GM15510 (cell line): ENCODE measurements at regions not wholly inside any gene's neighbourhood (a gene's known extent, or its start where the extent isn't known, plus 50 kb on each side); places are given as distances from the start of the nearest gene placed in this dataset.

Experiments used
- POLR2A ChIP-seq: IDR thresholded peaks from 3 replicates; pipeline ENCODE4 v1.6.1; 2011; ENCODE audit warnings: borderline replicate concordance; ENCODE audit not compliant: insufficient read length; ENCODE audit errors: extremely low read depth

DNA sequence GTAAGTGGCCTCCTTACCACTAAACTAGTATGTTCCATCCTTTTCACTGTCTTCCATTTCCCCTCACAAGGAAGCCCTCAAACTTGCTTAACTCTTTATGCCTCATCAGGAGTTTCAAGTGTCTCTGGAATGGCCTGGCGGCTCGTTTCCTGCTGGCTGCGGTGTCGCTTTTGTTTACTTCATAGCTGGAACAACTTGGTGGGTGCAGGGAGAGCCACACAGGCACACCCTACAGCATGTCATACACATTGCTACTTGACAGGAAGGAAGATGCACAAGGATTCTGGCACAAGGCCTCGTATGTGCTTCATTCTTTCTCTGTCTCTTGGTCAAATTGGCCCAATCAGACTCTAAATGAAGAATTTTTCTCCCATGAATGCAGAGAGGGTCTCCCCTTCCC lies 488.3 kb downstream of the FOXO1 start:
- no peak for TF ChIP-seq POLR2A

DNA sequence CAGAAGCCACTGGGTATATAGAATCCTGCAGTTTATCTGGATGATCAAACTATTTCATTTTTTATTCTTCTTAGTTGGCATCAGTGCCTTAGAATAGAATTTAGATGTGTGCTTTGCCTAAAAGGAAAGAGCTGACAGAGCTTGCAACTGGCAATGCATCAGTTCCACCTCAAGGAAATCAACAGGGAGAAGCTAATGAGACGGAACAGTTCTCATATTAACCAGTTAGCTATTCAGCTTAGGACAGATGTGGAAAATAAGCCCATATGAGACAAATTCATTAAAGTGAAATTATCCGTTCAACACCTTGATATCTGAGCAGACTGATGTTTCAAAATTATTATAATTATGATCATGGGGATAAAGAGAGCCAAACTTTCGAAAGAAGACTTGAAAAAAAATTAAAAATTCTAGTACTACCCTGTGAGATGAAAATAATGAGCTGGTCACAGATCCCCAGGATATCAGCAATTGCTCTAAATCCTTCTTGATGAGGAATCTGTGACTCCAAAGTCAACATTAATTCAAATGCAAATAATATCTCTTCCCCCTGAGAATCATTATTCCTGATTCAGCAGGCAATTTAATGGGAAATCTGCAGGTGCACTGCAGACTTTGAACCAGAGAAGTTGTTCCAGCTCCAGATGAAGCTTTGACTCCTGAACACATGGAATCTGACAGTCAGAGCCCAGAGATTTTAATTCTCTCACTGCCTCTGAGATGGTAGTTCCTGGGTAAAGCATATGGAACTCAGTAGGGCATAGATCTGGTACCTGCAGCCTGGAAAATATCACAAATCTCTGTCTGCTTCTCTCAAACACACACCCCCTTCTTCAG lies 486.8 kb downstream of the FOXO1 start:
- TF ChIP-seq POLR2A: no peak

- TF ChIP-seq POLR2A: no peak
Observed at GRCh38 chr13:40180776-40181175, 485.7 kb downstream of the FOXO1 start.

- TF ChIP-seq POLR2A: no peak
Observed at GRCh38 chr13:40181203-40181845, 485.1 kb downstream of the FOXO1 start.

DNA sequence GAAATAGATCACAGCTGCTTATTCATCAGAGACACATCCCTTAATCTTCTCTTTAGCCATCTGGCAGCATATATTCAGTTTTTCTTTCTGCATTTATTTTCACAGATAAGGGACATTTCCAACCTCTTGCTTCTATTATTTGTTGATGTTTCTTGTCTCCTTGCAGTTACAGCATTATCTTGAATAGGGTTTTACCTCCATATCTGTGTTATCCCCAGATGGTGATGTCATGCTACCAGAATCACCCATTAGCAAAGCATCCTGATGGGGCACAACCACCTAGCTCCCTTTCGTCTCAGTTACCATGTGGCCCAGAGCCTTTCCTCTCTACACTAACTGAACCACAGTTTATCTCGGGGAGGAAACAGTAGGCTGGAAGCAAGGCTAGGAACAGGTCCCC lies 483.9 kb downstream of the FOXO1 start:
- no peak for TF ChIP-seq POLR2A

- no peak for TF ChIP-seq POLR2A
Observed at GRCh38 chr13:40185414-40185813, 481.0 kb downstream of the FOXO1 start.

GRCh38 chr13:40186041-40186440 lies 480.4 kb downstream of the FOXO1 start:
- no peak for TF ChIP-seq POLR2A

- TF ChIP-seq POLR2A: no peak
Observed at GRCh38 chr13:40186626-40187323, 479.7 kb downstream of the FOXO1 start.

DNA sequence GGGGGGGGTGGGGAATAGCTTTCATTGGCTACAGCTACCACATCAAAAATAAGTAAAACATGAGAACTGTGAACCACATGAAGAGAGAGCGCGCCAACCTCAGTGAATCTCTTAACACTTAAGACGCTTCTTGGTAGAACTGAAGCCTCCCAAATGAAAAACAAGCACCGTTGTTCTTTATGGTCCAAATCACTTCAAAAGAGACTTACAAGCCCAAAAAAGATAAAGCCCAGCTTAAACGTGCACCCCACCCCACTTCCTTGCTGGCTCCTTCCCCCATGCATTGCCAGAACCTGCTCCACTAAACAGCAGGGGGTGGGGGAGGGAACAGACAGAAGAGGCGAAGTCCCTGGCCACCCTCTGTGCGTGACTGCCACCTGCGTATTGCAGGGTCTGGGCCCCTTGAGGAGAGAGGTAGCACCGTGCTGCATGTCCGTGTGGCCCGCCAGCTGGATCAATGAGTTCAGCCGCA lies 479.1 kb downstream of the FOXO1 start:
- TF ChIP-seq POLR2A: no peak

DNA sequence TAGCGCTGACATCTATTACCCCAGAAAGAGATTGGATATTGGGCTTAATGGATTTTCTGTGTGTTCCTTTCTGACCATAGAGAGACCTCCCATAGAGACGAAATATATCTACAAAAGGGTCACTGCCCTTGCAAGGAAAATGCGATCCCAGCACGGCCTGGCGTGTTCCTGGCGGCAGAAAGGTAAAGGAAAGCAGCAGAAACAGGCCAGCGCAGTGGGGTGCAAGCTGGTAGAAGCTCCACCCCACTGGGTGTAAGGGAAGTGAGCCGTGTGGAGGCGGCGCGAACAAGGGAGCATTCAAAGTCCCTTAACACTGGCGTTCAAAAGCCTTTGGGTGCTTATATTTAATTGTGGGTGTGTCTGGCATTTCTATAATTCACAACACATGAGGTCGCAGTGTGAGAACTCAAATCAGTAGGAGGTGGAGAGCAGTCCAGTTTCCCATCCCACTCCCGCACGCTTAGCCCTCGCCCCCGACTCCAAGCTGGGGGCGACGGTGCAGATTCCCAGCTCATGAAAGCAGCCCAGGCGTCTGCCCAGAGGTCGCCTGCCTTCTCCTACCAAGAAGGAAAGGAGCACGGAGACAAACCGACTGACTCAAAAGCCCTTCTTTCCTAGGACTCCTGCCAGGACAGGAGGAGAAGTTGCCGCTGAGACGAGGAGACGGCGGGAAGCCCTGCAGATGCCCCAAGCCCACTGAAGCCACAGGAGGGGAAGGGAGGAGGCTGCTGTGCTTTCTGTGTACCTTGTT lies 478.4 kb downstream of the FOXO1 start:
- TF ChIP-seq POLR2A: no peak

DNA sequence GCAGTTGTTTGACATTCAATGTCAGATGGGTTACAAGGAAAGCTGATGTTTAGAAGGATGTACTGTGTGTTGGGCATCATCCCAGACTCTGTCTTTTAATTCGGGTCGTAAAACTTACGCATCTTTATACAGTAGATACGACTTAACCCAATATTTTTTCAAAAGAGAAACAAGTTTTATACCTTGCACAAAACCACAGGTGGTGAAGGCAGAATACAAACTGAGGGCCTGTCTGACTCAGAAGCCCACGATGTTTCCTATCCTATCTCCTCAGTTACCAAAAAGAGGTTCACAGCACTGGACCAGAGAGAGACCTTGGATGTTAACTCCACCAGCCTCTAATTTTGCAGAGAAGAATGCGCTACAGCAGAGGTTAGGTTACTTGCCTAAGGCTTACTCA lies 477.0 kb downstream of the FOXO1 start:
- TF ChIP-seq POLR2A: no peak

GRCh38 chr13:40189898-40190630 lies 476.4 kb downstream of the FOXO1 start:
- no peak for TF ChIP-seq POLR2A

- TF ChIP-seq POLR2A: no peak
Observed at GRCh38 chr13:40190641-40191100, 475.8 kb downstream of the FOXO1 start.

GRCh38 chr13:40191186-40191980 lies 475.1 kb downstream of the FOXO1 start:
- TF ChIP-seq POLR2A: no peak

GRCh38 chr13:40192452-40192851 lies 474.0 kb downstream of the FOXO1 start:
- no peak for TF ChIP-seq POLR2A
